ENCODE measurements at regions not wholly inside any gene's neighbourhood (a gene's known extent, or its start where the extent isn't known, plus 50 kb on each side); places are given as distances from the start of the nearest gene placed in this dataset.

DNA sequence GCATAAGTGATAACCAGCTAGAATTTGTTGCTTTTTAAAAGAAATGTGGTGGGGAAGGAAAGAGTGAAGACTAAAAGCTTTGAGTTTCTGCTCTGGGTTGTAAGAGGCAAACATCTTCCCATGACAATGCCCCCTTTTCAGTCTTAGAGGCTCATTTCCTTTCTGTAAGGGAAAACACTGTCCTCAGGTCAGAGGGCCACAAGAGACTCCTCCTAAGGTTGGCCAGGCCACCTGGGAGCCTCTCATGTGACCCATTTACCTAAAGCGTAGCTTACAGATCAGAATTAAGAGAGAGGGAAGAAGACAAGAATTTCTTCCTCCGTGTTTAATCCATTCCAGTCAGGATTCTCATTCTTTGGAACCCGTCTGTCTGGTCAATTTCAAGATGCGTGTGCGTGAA lies 220.4 kb upstream of the HEY2 start:
- TF ChIP-seq JUN (IDR thresholded peaks at IDR 0.05; ENCODE audit: low read depth, low read length) (no peak), CTCF (IDR thresholded peaks at IDR 0.05; ENCODE audit: control extremely low read depth in 1 of 3, insufficient read depth in 1 of 3, low read depth in 1 of 3, low read length in 3 of 3) (no peak), EZH2 (IDR thresholded peaks at IDR 0.05; ENCODE audit: low read depth, low read length, severe bottlenecking) (no peak), MAX (IDR thresholded peaks at IDR 0.05) (no peak), CEBPB (IDR thresholded peaks at IDR 0.05; ENCODE audit: low read depth, low read length) (no peak), ZNF274 (IDR thresholded peaks at IDR 0.05; ENCODE audit: borderline replicate concordance, extremely low read depth, low read length) (no peak), BACH1 (IDR thresholded peaks at IDR 0.05; ENCODE audit: low read length) (no peak), RNF2 (IDR thresholded peaks at IDR 0.05; ENCODE audit: borderline replicate concordance, low read depth, low read length, missing control alignments, poor library complexity, severe bottlenecking) (no peak), SIN3A (conservative IDR thresholded peaks at IDR 0.05 in 1 of 2, IDR thresholded peaks at IDR 0.05 in 1 of 2; ENCODE audit: low read depth in 1 of 2, low read length in 2 of 2) (no peak), KDM1A (IDR thresholded peaks at IDR 0.05; ENCODE audit: borderline replicate concordance, low read length) (no peak), TAF1 (IDR thresholded peaks at IDR 0.05; ENCODE audit: low read depth, low read length) (no peak)

Measured in H1 (cell line).